ENCODE measurements at regions not wholly inside any gene's neighbourhood (a gene's known extent, or its start where the extent isn't known, plus 50 kb on each side); places are given as distances from the start of the nearest gene placed in this dataset.
"Not testable (repeated sequence)": the region's sequence is repeated elsewhere in the genome, so short reads cannot be mapped to it uniquely, and the experiment has no call there.

DNA sequence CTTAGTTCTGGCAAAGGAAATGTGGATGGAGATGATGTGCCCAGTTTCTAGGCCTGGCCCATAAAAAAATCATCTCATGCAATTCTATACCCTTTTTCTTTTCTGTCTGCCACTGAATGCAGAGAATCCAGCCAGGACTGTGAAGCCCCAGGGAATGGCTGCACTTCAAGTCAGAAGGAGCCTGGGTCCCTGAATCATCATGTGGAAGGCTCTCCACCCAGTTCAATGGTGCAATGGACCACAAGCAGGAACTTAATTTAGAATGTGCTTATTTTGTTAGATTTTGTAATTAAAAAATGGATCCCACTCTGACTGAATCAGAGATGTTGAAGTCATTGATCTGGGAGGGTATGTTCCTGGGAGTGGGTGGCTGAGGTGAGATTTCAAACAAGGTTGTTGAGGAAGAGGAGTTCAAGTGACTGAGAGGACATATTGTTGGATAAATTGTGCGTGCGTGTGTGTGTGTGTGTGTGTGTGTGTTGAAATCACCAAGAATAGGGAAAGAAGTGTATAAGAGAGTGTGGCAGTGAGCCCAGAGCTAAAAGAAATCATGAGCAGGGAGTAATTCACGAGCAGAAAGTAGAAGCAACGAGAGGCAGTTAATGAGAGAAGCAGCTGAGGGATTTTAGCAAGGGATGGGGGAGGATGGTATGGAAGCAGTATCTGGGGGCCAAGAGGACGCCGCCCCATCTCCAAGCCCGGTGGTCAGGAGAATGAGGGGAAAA lies 125.4 kb downstream of the TMX1 start:
- FAIRE-seq (no peak), DNase-seq (ENCODE audit: insufficient read length, low spot score) (no peak)
- TF ChIP-seq POLR2A (IDR thresholded peaks at IDR 0.05; ENCODE audit: low read depth, low read length) (no peak), POU2F2 (IDR thresholded peaks at IDR 0.05; ENCODE audit: low read depth, low read length) (no peak), PAX5 (IDR thresholded peaks at IDR 0.05; ENCODE audit: insufficient read depth, low read length, severe bottlenecking) (no peak), POLR2AphosphoS5 (IDR thresholded peaks at IDR 0.05; ENCODE audit: low read depth, low read length) (no peak), SPI1 (IDR thresholded peaks at IDR 0.05; ENCODE audit: low read depth, low read length) (no peak), TAF1 (IDR thresholded peaks at IDR 0.05; ENCODE audit: low read depth, low read length) (no peak)

DNA sequence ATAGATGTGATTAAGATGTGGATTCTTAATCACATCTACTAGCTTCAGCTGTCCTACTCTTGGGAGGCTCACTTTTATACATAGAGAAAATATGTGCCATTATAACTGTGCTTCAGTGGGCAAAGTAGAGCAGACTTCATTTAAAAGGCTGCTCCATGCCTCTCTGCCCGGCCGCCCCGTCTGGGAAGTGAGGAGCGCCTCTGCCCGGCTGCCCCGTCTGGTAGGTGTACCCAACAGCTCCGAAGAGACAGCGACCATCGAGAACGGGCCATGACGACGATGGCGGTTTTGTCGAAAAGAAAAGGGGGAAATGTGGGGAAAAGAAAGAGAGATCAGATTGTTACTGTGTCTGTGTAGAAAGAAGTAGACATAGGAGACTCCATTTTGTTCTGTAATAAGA lies 126.4 kb downstream of the TMX1 start:
- DNase-seq (ENCODE audit: insufficient read length, low spot score); FAIRE-seq: not testable (repeated sequence)

DNA sequence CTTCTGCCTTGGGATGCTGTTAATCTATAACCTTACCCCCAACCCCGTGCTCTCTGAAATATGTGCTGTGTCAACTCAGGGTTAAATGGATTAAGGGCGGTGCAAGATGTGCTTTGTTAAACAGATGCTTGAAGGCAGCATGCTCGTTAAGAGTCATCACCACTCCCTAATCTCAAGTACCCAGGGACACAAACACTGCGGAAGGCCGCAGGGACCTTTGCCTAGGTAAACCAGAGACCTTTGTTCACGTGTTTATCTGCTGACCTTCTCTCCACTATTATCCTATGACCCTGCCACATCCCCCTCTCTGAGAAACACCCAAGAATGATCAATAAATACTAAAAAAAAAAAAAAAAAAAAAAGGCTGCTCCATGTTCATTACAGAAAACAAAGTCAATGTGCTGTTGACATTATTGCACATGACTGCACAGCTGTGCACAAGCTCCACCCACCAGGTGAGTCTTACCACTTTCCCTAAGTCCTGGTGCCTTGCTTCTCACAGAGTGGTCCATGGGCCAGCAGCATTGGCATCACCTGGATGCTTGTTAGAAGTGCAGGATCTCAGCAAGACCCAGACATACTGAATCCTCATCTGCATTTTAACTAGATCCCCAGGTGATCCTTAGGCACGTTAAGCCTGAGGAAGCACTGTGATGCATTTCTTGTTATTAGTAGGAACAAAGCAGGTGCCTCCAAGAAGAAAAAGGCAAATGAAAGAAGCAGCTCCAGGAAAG lies 127.0 kb downstream of the TMX1 start:
- not testable (repeated sequence) for FAIRE-seq; DNase-seq (ENCODE audit: insufficient read length, low spot score)

DNA sequence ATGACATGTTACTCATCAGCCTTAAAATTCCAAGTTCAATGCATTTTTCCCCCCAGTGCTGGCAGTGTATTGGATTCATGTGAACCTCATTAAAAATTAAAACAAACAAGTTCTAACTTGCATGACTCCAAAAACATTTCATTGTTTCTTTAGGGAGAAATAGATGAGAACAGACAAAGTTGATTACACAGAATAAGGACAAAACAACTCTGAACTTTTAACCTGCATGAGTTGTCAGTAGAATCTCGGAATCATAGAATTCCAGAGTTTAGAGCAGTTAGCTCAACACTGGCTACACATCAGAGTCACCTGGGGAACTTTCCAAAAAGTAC lies 127.5 kb downstream of the TMX1 start:
- DNase-seq (ENCODE audit: insufficient read length, low spot score) (no peak), FAIRE-seq (no peak)
- no peak for TF ChIP-seq TAF1 (IDR thresholded peaks at IDR 0.05; ENCODE audit: low read depth, low read length)
- TF ChIP-seq POU2F2 (IDR thresholded peaks at IDR 0.05; ENCODE audit: low read depth, low read length): no peak
- no peak for TF ChIP-seq SPI1 (IDR thresholded peaks at IDR 0.05; ENCODE audit: low read depth, low read length)
- TF ChIP-seq POLR2AphosphoS5 (IDR thresholded peaks at IDR 0.05; ENCODE audit: low read depth, low read length): no peak
- TF ChIP-seq POLR2A (IDR thresholded peaks at IDR 0.05; ENCODE audit: low read depth, low read length): no peak
- no peak for TF ChIP-seq PAX5 (IDR thresholded peaks at IDR 0.05; ENCODE audit: insufficient read depth, low read length, severe bottlenecking)

GRCh38 chr14:51368721-51369163 lies 128.7 kb downstream of the TMX1 start:
- no peak for TF ChIP-seq PAX5 (IDR thresholded peaks at IDR 0.05; ENCODE audit: insufficient read depth, low read length, severe bottlenecking)
- TF ChIP-seq TAF1 (IDR thresholded peaks at IDR 0.05; ENCODE audit: low read depth, low read length): no peak
- TF ChIP-seq POU2F2 (IDR thresholded peaks at IDR 0.05; ENCODE audit: low read depth, low read length): no peak
- TF ChIP-seq POLR2A (IDR thresholded peaks at IDR 0.05; ENCODE audit: low read depth, low read length): no peak
- DNase-seq (ENCODE audit: insufficient read length, low spot score): no peak
- FAIRE-seq: no peak

DNA sequence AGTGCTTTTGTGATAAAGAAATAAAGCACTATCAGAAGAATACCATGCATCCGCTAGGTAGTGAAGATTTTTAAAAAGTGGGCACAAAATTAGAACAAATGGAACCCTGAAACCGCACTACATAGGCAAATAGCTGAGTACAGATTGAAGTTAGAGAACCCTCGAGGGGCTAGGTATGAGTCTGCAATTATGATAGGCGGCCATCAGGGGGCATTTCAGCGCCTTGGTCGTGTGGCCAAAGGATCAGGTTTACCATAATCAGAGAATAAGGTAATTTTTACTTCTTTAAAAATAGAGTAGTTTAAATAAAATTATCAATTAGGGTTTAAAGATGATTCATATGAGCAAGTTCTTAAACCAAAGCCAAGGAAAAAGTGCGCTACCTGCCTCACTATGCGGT lies 129.8 kb downstream of the TMX1 start:
- FAIRE-seq (no peak), DNase-seq (ENCODE audit: insufficient read length, low spot score) (peak; percentile 15)
- TF ChIP-seq SPI1 (IDR thresholded peaks at IDR 0.05; ENCODE audit: low read depth, low read length): no peak
- TF ChIP-seq POLR2AphosphoS5 (IDR thresholded peaks at IDR 0.05; ENCODE audit: low read depth, low read length): no peak
- no peak for TF ChIP-seq POU2F2 (IDR thresholded peaks at IDR 0.05; ENCODE audit: low read depth, low read length)
- TF ChIP-seq PAX5 (IDR thresholded peaks at IDR 0.05; ENCODE audit: insufficient read depth, low read length, severe bottlenecking): no peak
- no peak for TF ChIP-seq TAF1 (IDR thresholded peaks at IDR 0.05; ENCODE audit: low read depth, low read length)
- no peak for TF ChIP-seq POLR2A (IDR thresholded peaks at IDR 0.05; ENCODE audit: low read depth, low read length)

DNA sequence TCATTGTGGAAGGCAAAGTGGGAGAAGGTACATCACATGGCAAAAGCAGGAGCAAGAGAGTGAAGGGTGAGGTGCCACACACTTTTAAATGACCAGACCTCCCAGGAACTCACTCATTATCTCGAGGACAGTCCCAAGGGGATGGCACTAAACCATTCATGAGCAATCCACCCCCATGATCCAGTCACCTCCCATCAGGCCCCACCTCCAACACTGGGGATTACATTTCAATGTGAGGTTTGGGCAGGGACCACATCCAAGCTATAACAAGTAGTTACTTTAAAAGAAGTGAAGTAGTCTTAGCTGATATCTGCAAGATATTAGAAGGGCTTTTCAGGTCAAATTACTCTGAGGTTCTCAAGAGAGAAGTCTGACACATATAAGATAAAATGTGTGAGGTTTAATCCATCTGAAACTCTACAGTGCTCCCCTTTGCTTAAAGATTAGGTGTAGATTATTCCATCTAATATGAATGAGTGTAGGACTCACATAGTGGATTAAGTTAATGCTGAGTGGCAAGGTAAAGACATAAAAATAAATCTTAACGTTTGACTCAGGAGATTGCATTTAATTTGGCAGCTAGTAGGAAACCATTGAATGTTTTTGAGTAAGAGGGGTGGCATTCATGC lies 130.8 kb downstream of the TMX1 start:
- no peak for FAIRE-seq
- no peak for DNase-seq (ENCODE audit: insufficient read length, low spot score)
- TF ChIP-seq PAX5 (IDR thresholded peaks at IDR 0.05; ENCODE audit: insufficient read depth, low read length, severe bottlenecking): no peak
- no peak for TF ChIP-seq POLR2AphosphoS5 (IDR thresholded peaks at IDR 0.05; ENCODE audit: low read depth, low read length)
- no peak for TF ChIP-seq TAF1 (IDR thresholded peaks at IDR 0.05; ENCODE audit: low read depth, low read length)
- TF ChIP-seq POLR2A (IDR thresholded peaks at IDR 0.05; ENCODE audit: low read depth, low read length): no peak
- TF ChIP-seq SPI1 (IDR thresholded peaks at IDR 0.05; ENCODE audit: low read depth, low read length): no peak
- TF ChIP-seq POU2F2 (IDR thresholded peaks at IDR 0.05; ENCODE audit: low read depth, low read length): no peak

DNA sequence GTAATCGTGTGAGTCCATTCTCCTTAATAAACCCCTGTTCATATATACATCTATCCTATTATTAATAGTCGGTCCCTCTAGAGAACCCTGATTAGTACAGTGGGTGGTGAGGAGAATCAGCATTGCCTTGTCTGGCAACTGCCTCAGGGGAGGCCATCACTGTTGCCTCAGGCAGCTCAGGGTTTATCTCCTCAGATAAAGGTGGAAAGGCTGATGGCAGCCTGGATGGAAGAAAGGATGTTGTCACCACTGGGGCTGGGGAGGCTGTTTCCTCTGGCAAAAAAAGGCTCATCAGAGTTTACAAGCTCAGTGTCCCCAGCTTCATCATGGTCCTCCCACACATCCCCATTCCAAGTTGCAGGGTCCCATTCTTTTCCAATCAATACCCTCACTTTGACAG lies 137.1 kb downstream of the TMX1 start:
- DNase-seq (ENCODE audit: insufficient read length, low spot score); FAIRE-seq: not testable (repeated sequence)

GRCh38 chr14:51382506-51382905 lies 142.5 kb downstream of the TMX1 start:
- DNase-seq (ENCODE audit: insufficient read length, low spot score) (no peak), FAIRE-seq (no peak)
- TF ChIP-seq TAF1 (IDR thresholded peaks at IDR 0.05; ENCODE audit: low read depth, low read length) (no peak), SPI1 (IDR thresholded peaks at IDR 0.05; ENCODE audit: low read depth, low read length) (no peak), POLR2AphosphoS5 (IDR thresholded peaks at IDR 0.05; ENCODE audit: low read depth, low read length) (no peak), PAX5 (IDR thresholded peaks at IDR 0.05; ENCODE audit: insufficient read depth, low read length, severe bottlenecking) (no peak), POLR2A (IDR thresholded peaks at IDR 0.05; ENCODE audit: low read depth, low read length) (no peak), POU2F2 (IDR thresholded peaks at IDR 0.05; ENCODE audit: low read depth, low read length) (no peak)

DNA sequence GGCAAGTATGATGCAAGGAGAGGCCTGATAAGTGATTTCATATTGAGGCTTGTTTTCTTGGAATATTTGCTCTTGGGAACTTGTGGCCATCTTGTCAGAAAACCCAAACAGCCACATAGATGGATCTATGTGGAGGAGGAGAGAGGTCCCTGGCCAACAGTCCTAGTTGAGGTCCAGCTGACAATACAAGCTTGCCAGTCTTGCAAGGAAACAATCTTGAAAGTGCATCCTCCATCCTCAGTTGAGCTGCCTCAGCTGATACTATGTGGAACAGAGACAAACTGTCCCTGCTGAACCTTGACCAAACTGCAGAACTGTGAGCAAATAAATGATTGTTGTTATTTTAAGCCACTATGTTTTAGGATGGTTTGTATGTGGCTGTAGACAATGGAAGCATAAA lies 146.4 kb downstream of the TMX1 start:
- FAIRE-seq (no peak), DNase-seq (ENCODE audit: insufficient read length, low spot score) (no peak)
- no peak for TF ChIP-seq POU2F2 (IDR thresholded peaks at IDR 0.05; ENCODE audit: low read depth, low read length)
- TF ChIP-seq TAF1 (IDR thresholded peaks at IDR 0.05; ENCODE audit: low read depth, low read length): no peak
- no peak for TF ChIP-seq SPI1 (IDR thresholded peaks at IDR 0.05; ENCODE audit: low read depth, low read length)
- no peak for TF ChIP-seq PAX5 (IDR thresholded peaks at IDR 0.05; ENCODE audit: insufficient read depth, low read length, severe bottlenecking)
- no peak for TF ChIP-seq POLR2A (IDR thresholded peaks at IDR 0.05; ENCODE audit: low read depth, low read length)
- TF ChIP-seq POLR2AphosphoS5 (IDR thresholded peaks at IDR 0.05; ENCODE audit: low read depth, low read length): no peak

Data from GM12891 (cell line).